ENCODE measurements at regions not wholly inside any gene's neighbourhood (a gene's known extent, or its start where the extent isn't known, plus 50 kb on each side); places are given as distances from the start of the nearest gene placed in this dataset.

GRCh38 chr16:62717026-62717425 lies 680.8 kb upstream of the CDH8 start:
- Histone ChIP-seq H3K9me3 (ENCODE audit: control insufficient read depth, low read depth, low read length) (no peaks in the 10 kb centered on the region), H3K56ac (ENCODE audit: insufficient read length, low read depth, low read length) (no peak overlapping the region), H2AK5ac (ENCODE audit: insufficient read length, low read length) (no peak overlapping the region), H4K8ac (replicated peaks; ENCODE audit: insufficient read length, low read depth, low read length) (no peak overlapping the region), H3K4me1 (ENCODE audit: insufficient read depth, low read length) (no peaks in the 10 kb centered on the region), H3K27ac (ENCODE audit: insufficient read length, low read depth, low read length) (no peak overlapping the region), H3K4ac (ENCODE audit: low read depth, low read length) (no peak overlapping the region), H3K79me2 (ENCODE audit: insufficient read depth, low read length) (no peaks in the 10 kb centered on the region), H2BK120ac (ENCODE audit: low read depth, low read length, poor library complexity, severe bottlenecking) (no peak overlapping the region), H3T11ph (ENCODE audit: low read length) (no peak overlapping the region), H4K5ac (ENCODE audit: insufficient read length, low read depth, low read length) (no peak overlapping the region), H3K23ac (ENCODE audit: insufficient read length, low read depth, low read length) (no peak overlapping the region), H4K91ac (ENCODE audit: insufficient read length, low read depth, low read length) (no peak overlapping the region), H3K9ac (ENCODE audit: extremely low read depth, insufficient read length, low read length) (no peak overlapping the region), H4K20me1 (ENCODE audit: control insufficient read depth, insufficient read depth, insufficient read length) (no peaks in the 10 kb centered on the region), H2AFZ (ENCODE audit: low read length) (no peak overlapping the region), H3K79me1 (ENCODE audit: insufficient read depth, low read depth, low read length, poor library complexity, severe bottlenecking) (no peaks in the 10 kb centered on the region), H2BK20ac (ENCODE audit: low read depth, low read length, poor library complexity, severe bottlenecking) (no peak overlapping the region), H2BK15ac (ENCODE audit: low read depth, low read length) (no peak overlapping the region), H3K4me2 (ENCODE audit: insufficient read depth, insufficient read length, low read length) (no peak overlapping the region), H3K14ac (ENCODE audit: insufficient read depth, low read length) (no peak overlapping the region), H2BK12ac (ENCODE audit: insufficient read length, low read depth, low read length) (no peak overlapping the region), H2BK5ac (ENCODE audit: insufficient read length, low read length) (no peak overlapping the region), H3K18ac (ENCODE audit: insufficient read length, low read depth, low read length) (no peak overlapping the region), H3K23me2 (ENCODE audit: insufficient read length, low read depth, low read length, poor library complexity, severe bottlenecking) (no peaks in the 10 kb centered on the region), H3K27me3 (ENCODE audit: insufficient read depth, low read length) (no peaks in the 10 kb centered on the region)
- Mint-ChIP-seq H3K9me3 (peaks cover 2 to 6% of the 10 kb centered on the region in 2 experiments; a peak in 2 of 5 replicates), H3K27me3 (ENCODE audit: low read depth) (no peaks in the 10 kb centered on the region), H3K27ac (0 out of 7 replicates have a peak overlapping the region, but pooled peaks of 1 of the 3 experiments have one; percentile 14), H3K36me3 (ENCODE audit: insufficient read depth in 1 of 3, low read depth in 3 of 3) (no peaks in the 10 kb centered on the region; a peak in 2 of 7 replicates), H3K4me1 (peaks cover 3 to 8% of the 10 kb centered on the region in 2 experiments; a peak in 2 of 4 replicates), H3K4me3 (no peak overlapping the region)
- no CpG with 5 or more reads among the region's 2 CpGs for WGBS (ENCODE audit: extremely low coverage, insufficient read length, low lambda C conversion rate)
- TF ChIP-seq, protein P1, sequence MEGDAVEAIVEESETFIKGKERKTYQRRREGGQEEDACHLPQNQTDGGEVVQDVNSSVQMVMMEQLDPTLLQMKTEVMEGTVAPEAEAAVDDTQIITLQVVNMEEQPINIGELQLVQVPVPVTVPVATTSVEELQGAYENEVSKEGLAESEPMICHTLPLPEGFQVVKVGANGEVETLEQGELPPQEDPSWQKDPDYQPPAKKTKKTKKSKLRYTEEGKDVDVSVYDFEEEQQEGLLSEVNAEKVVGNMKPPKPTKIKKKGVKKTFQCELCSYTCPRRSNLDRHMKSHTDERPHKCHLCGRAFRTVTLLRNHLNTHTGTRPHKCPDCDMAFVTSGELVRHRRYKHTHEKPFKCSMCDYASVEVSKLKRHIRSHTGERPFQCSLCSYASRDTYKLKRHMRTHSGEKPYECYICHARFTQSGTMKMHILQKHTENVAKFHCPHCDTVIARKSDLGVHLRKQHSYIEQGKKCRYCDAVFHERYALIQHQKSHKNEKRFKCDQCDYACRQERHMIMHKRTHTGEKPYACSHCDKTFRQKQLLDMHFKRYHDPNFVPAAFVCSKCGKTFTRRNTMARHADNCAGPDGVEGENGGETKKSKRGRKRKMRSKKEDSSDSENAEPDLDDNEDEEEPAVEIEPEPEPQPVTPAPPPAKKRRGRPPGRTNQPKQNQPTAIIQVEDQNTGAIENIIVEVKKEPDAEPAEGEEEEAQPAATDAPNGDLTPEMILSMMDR (conservative IDR thresholded peaks at IDR 0.05): no peak
- DNase-seq: no peak

Measured in H9 (cell line).